Hepatic stellate cell (primary cell): ENCODE measurements at regions not wholly inside any gene's neighbourhood (a gene's known extent, or its start where the extent isn't known, plus 50 kb on each side); places are given as distances from the start of the nearest gene placed in this dataset.

Experiments used
- DNase-seq: peaks from one replicate; pipeline ENCODE4 v3.0.0; 2011; ENCODE audit warnings: low spot score

GRCh38 chr2:181770150-181770549 lies 89.8 kb upstream of the NEUROD1 start:
- no peak for DNase-seq

- no peak for DNase-seq
Observed at GRCh38 chr2:181771356-181771755, 91.0 kb upstream of the NEUROD1 start.

DNA sequence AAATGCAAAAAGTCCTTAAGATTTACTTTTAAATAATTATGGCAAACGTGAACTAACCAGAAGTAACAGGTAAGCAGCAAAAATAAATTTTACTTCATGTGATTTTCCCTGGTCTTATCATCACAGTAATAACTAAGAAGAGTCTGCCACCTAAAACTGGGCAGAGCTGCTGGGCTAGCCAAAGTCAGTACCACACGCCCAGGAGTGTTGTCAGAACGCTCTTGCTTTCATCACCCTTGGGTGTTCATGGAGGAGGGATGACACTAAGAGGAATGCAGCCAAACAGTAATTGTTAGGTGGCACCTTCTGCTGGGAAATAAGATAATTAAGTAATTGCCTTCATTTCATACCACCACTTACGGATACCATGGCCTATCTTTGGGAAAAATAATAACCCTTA lies 92.0 kb upstream of the NEUROD1 start:
- DNase-seq, result no peak

DNA sequence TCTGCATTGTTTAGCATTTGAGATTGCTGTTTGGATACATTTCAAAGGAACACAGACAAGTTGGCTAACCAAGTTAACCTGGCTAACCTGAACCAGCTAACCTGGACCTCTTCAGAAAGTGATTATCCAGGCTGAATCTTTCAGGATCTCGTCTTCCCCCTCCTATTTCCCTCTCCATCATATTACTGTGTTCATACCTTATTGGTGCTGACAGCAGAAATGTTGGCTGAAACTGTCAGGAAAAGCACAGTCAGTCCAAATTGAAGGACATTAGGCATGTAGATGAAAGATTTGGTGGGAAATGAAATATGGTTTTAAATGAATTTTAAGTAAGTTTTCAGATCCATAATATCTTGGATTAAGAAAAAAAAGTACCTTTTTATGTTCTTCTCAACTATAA lies 92.5 kb upstream of the NEUROD1 start:
- DNase-seq, result no peak

DNA sequence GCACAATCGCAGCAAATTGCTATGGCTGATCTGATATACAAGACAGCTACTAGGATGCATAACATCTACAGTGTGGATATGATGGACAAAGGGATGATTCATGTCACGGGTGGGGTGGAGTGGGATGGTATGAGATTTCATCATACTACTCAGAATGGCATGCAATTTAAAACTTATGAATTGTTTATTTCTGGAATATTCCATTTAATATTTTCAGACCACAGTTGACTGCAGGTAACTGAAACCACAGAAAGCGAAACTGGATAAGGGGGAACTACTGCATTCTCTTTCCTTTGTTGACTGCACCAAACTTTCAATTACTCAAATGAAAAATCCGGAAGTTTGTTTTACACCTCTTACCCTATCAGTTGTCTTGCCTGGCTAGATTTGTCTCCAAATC lies 94.4 kb upstream of the NEUROD1 start:
- no peak for DNase-seq

GRCh38 chr2:181776336-181776735 lies 96.0 kb upstream of the NEUROD1 start:
- no peak for DNase-seq

GRCh38 chr2:181777734-181778133 lies 97.4 kb upstream of the NEUROD1 start:
- DNase-seq, result no peak

DNA sequence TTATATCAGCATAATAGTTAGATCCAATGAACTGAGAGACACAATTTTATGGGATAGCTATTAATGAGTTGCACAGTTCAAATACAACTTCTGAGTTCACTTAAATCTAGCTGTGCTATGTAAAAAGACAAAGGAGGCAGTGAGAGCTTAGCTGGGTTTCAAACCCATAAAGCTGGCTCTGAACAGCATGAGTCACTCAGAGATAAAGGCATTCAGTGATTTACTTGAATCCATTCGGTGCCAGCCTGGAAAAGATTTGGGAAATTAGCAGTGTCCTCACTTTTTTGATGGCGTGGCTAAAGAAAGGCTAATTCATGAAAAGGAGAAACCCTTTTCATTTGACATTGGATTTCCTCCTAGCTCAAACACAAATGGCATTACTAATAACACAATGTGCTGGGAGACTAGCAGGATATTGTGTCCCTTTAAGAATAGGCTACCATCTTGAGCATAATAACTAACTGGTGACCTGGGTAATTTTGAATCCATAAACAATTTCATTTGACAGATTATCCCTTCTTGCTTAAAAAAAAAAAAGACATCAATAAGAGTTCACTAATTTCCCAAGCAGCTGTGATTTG lies 98.4 kb upstream of the NEUROD1 start:
- DNase-seq, result no peak

GRCh38 chr2:181779288-181780021 lies 99.1 kb upstream of the NEUROD1 start:
- no peak for DNase-seq

DNA sequence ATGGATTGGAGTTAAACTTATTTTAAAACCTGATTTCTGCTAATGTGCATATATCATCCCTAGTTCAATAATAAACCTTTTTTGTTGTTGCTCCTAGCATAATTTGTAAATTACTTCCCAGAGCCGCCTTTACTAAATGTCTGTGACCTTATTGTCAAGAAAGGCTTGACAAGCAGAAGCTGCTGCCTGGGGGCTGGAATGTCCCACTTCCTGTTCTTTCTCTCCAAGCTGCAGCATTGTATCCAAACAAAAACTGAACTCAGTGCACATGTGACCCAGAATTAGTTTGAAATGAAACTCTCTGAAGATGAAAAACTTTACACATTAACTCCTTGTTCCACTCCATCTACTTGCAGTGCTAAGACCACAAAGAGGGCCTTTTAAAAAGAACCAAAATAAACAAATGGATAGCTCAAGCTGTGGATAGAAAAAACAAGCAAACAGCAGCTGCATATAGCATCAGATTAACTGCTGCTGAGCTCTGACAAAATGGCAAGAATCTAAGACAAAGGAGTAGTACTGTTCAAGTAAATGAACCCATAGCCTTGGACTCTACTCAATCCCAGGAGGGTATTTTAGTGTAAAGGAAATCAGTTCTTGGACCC lies 99.8 kb upstream of the NEUROD1 start:
- no peak for DNase-seq

- DNase-seq, result no peak
Observed at GRCh38 chr2:181780657-181781056, 100.3 kb upstream of the NEUROD1 start.

GRCh38 chr2:181781078-181781786 lies 100.9 kb upstream of the NEUROD1 start:
- DNase-seq, result no peak

GRCh38 chr2:181782660-181783059 lies 102.3 kb upstream of the NEUROD1 start:
- no peak for DNase-seq

GRCh38 chr2:181784556-181784955 lies 104.2 kb upstream of the NEUROD1 start:
- DNase-seq, result no peak

DNA sequence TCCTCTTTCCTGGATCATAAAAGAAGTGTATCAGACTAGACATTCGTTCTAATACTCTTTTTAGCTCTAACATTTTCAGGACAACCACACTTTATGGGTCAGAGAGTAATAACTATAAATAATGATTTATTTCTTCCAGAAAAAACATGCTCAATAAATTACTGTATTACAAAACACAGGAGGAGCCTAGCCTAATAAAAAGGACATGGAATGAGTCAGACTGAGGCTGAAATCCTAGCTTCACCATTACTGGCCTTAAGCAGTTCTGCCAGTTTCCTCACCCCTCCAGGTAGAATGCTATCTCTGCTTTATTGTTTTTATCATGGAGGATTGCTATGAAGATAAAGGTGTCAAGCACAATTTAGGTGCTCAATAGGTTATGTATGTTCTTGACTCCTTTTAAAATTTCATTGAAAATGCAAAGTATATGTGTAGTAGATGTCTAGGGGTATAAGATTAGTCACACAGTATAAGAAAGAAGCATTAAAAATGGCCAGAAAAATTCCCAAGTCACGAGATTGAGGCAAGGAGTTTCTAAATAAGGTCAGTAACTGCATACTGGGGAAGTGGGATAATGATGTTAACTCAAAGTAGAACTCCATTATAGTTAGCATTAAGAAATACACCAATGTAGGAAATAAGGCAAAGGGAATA lies 105.5 kb upstream of the NEUROD1 start:
- DNase-seq, result no peak

- DNase-seq, result no peak
Observed at GRCh38 chr2:181786371-181787228, 104.9 kb upstream of the ITPRID2 start.

DNA sequence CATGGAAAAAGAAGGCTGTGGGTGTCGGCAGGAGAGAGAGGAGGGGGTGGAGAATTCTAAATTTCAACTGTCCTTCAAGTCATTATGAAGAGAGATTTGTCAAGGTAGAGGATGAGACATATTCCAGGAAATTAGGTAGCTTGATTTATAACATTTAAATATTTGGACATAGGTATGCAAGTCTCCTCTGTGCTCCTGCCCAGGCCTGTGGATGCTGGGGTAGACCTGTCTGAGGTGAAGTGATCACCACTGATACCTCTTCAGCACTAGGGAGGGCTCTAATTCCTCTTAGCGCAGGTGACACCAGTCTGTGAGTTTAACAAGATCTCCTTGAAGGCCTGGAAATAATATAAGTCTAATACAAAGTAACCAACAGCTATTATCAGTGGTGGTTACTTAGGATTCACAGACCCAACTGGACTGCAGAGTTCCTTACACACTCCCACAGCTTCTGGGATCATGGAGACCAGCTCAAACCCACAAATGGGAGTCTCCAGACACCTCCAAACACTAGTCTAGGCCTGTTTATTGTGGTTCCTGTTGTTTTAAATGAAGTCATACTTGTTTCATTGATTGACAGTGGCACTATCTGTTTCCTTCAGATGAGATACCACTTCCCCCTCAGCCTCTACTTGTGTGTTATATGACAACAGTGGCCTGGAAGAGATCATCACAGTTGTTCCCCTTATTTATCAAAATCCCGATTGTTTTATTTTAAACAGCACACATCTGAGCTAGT lies 104.1 kb upstream of the ITPRID2 start:
- DNase-seq, result no peak

DNA sequence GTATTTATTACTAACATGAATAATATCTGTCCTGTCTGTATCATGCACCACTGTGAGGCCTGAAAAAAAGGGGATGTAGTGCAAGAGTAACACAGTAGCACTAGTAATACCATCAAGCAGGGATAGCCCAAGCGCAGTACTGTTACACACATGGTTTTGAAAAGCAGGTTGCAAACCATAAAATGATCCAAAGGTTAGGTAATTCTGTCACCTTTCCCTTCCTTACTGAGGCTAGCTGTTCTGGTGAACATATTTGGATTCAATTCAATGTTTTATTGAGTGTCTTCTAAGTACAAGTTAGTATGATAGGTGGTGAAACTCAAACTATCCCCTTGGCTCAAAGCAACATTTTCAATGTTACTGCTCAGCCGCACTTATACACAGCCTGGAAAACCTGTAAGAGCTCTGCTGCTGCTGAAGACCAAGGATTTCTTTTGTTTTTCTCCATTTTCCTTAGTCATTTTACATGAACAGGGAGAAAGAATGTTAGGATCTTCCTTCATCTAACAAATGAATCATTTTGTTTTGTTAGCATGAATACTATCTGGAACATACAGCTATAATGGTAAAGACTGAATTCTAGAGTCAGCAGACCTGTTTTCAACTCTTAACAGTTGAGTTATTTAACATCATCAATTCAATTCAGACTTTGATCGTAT lies 102.5 kb upstream of the ITPRID2 start:
- DNase-seq, result no peak

- DNase-seq, result no peak
Observed at GRCh38 chr2:181789827-181790448, 101.6 kb upstream of the ITPRID2 start.
